ENCODE measurements at regions not wholly inside any gene's neighbourhood (a gene's known extent, or its start where the extent isn't known, plus 50 kb on each side); places are given as distances from the start of the nearest gene placed in this dataset.

DNA sequence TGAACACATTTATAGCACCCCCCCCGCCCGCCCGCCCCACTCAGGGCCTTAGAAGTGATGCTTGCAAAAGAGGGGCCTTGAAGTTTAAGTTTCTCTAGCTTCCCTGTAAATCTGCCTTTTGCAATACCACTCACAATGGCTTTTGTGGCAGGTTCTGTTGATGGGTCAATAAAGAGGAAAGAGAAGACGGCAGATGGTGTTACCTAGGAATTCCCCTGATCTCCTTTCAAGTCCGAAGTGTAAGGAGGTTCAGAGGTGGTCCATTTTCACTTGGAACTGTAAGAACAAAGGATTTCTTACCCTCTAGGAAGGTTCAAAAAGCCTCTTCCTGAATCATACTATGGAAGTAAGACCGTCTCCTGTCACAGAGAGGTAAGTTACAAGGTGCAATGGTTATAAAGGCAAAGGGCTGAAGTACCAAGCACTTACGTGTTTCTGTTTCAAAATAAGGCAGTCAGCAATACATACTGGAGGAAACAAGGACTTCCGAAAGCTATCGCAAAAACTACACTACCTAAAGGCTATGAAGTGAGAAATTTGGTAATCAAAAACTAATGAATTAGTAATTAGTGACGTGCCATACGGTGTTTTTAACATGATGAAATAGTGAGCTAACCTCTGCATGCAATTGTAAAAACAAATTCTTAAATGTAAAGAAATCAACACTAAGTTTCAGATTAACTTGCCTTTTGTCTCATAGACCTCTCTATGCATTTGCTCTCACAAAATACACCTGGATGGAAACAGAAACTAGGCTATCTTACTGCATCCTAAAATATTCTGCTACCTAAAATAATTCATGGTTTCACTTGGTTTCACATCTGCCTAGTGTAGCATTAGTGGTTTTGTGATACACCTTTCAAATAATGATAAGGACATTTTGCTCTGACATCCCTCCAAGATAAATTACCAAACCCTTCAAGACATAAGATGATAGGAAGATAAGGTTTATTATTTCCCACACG, 589.4 kb upstream of the FAM174A start:
- WGBS (ENCODE audit: insufficient coverage): no CpG with 5 or more reads among the region's 12 CpGs
- Histone ChIP-seq H3K36me3 (replicated peaks in 1 of 2; ENCODE audit: control insufficient read depth in 1 of 2, insufficient read depth in 2 of 2, low read length in 2 of 2) (no peaks in the 10 kb centered on the region), H3K79me2 (ENCODE audit: insufficient read depth, low read length) (no peaks in the 10 kb centered on the region)

GRCh38 chr5:99940540-99940939, 594.6 kb upstream of the FAM174A start:
- intact Hi-C loops (cut with micrococcal nuclease): no loop called here
- no peak for DNase-seq
- no peak overlapping the region for H3K4me3 Mint-ChIP-seq
- no peak overlapping the region for H3K27ac Mint-ChIP-seq
- no peaks in the 10 kb centered on the region for H3K36me3 ChIP-seq (replicated peaks in 1 of 2; ENCODE audit: control insufficient read depth in 1 of 2, insufficient read depth in 2 of 2, low read length in 2 of 2)
- TF ChIP-seq, protein P1, sequence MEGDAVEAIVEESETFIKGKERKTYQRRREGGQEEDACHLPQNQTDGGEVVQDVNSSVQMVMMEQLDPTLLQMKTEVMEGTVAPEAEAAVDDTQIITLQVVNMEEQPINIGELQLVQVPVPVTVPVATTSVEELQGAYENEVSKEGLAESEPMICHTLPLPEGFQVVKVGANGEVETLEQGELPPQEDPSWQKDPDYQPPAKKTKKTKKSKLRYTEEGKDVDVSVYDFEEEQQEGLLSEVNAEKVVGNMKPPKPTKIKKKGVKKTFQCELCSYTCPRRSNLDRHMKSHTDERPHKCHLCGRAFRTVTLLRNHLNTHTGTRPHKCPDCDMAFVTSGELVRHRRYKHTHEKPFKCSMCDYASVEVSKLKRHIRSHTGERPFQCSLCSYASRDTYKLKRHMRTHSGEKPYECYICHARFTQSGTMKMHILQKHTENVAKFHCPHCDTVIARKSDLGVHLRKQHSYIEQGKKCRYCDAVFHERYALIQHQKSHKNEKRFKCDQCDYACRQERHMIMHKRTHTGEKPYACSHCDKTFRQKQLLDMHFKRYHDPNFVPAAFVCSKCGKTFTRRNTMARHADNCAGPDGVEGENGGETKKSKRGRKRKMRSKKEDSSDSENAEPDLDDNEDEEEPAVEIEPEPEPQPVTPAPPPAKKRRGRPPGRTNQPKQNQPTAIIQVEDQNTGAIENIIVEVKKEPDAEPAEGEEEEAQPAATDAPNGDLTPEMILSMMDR (IDR thresholded peaks at IDR 0.05): no peak
- H2AFZ ChIP-seq (ENCODE audit: insufficient read depth, low read depth, low read length, poor library complexity, severe bottlenecking): no peak overlapping the region
- no peaks in the 10 kb centered on the region for H3K4me1 ChIP-seq (ENCODE audit: control insufficient read depth in 1 of 2, insufficient read depth in 2 of 2, low read length in 2 of 2)
- H3K9me3 ChIP-seq (replicated peaks in 1 of 2; ENCODE audit: control insufficient read depth in 1 of 2, insufficient read depth in 1 of 2, low read length in 2 of 2): no peaks in the 10 kb centered on the region
- no peak overlapping the region for H3K9ac ChIP-seq (ENCODE audit: insufficient read depth, low read length, poor library complexity, severe bottlenecking)
- H3K36me3 Mint-ChIP-seq: no peaks in the 10 kb centered on the region
- peaks cover 0 to 2% (median 1%) of the 10 kb centered on the region in 3 donors for H3K27me3 Mint-ChIP-seq (ENCODE audit: low read depth in 3 of 3)
- no peaks in the 10 kb centered on the region for H3K4me1 Mint-ChIP-seq
- no peak overlapping the region for H3K4me2 ChIP-seq (replicated peaks; ENCODE audit: extremely low read depth, low read length, poor library complexity, severe bottlenecking)
- H3K79me2 ChIP-seq (ENCODE audit: insufficient read depth, low read length): no peaks in the 10 kb centered on the region
- no peaks in the 10 kb centered on the region for H4K20me1 ChIP-seq (ENCODE audit: insufficient read depth, low read length)
- H3K27ac ChIP-seq (ENCODE audit: low read depth in 1 of 2, low read length in 2 of 2): no peak overlapping the region
- no peaks in the 10 kb centered on the region for H3K27me3 ChIP-seq (ENCODE audit: control insufficient read depth in 2 of 2, insufficient read depth in 2 of 2, low read length in 2 of 2)
- no peak overlapping the region for H3K4me3 ChIP-seq (replicated peaks in 1 of 3; ENCODE audit: low read depth in 2 of 3, low read length in 3 of 3)
- no peaks in the 10 kb centered on the region for H3K9me3 Mint-ChIP-seq

More for the DNA sequence above, 589.4 kb upstream of the FAM174A start:
- Histone ChIP-seq H3K9me3 (replicated peaks in 1 of 2; ENCODE audit: control insufficient read depth in 1 of 2, insufficient read depth in 1 of 2, low read length in 2 of 2) (no peaks in the 10 kb centered on the region), H3K4me3 (replicated peaks in 1 of 3; ENCODE audit: low read depth in 2 of 3, low read length in 3 of 3) (no peak overlapping the region), H3K9ac (ENCODE audit: insufficient read depth, low read length, poor library complexity, severe bottlenecking) (no peak overlapping the region), H4K20me1 (ENCODE audit: insufficient read depth, low read length) (no peaks in the 10 kb centered on the region), H3K27ac (ENCODE audit: low read depth in 1 of 2, low read length in 2 of 2) (no peak overlapping the region), H3K27me3 (ENCODE audit: control insufficient read depth in 2 of 2, insufficient read depth in 2 of 2, low read length in 2 of 2) (no peaks in the 10 kb centered on the region), H3K4me2 (replicated peaks; ENCODE audit: extremely low read depth, low read length, poor library complexity, severe bottlenecking) (no peak overlapping the region), H3K4me1 (ENCODE audit: control insufficient read depth in 1 of 2, insufficient read depth in 2 of 2, low read length in 2 of 2) (no peaks in the 10 kb centered on the region), H2AFZ (ENCODE audit: insufficient read depth, low read depth, low read length, poor library complexity, severe bottlenecking) (no peak overlapping the region)
- Mint-ChIP-seq H3K9me3 (peaks cover 0 to 9% (median 0%) of the 10 kb centered on the region in 7 donors), H3K27ac (no peak overlapping the region), H3K4me3 (no peak overlapping the region), H3K36me3 (no peaks in the 10 kb centered on the region), H3K27me3 (ENCODE audit: low read depth in 3 of 3) (peaks cover 0 to 2% (median 0%) of the 10 kb centered on the region in 3 donors), H3K4me1 (no peaks in the 10 kb centered on the region)
- DNase-seq: no peak
- intact Hi-C loops (cut with micrococcal nuclease): no loop called here
- TF ChIP-seq, protein P1 (IDR thresholded peaks at IDR 0.05): no peak
